MM.1S (cell line): ENCODE measurements at regions not wholly inside any gene's neighbourhood (a gene's known extent, or its start where the extent isn't known, plus 50 kb on each side); places are given as distances from the start of the nearest gene placed in this dataset.

Source experiments
- DNase-seq: peaks from one replicate; pipeline ENCODE4 v3.0.0-alpha.2; 2015
- H2AFZ ChIP-seq: fragments of 300-600 bp; sonication (generic); 2 replicates; pipeline ENCODE4 v1.6.0; 2016; ENCODE audit warnings: antibody characterized with exemption, low read length
- H3F3A ChIP-seq: fragments of 300-600 bp; sonication (generic); 2 replicates; pipeline ENCODE4 v1.6.1; 2016; ENCODE audit warnings: mild to moderate bottlenecking, antibody characterized with exemption, low read length, moderate library complexity, mixed read lengths; ENCODE audit not compliant: insufficient read depth
- H3K27ac ChIP-seq: fragments of 300-600 bp; sonication (generic); 2 replicates; pipeline ENCODE4 v1.5.1; 2016; ENCODE audit warnings: mild to moderate bottlenecking, low read length
- H3K27me3 ChIP-seq: fragments of 300-600 bp; sonication (generic); replicated peaks from 2 replicates; pipeline ENCODE4 v1.6.0; 2016; ENCODE audit warnings: low read length; ENCODE audit not compliant: insufficient read depth
- H3K36me3 ChIP-seq: fragments of 300-600 bp; sonication (generic); replicated peaks from 2 replicates; pipeline ENCODE4 v1.6.1; 2016; ENCODE audit warnings: mild to moderate bottlenecking, low read length, mixed read lengths; ENCODE audit not compliant: insufficient read depth
- H3K4me1 ChIP-seq: fragments of 300-600 bp; sonication (generic); 2 replicates; pipeline ENCODE4 v1.6.1; 2016; ENCODE audit warnings: low read length, mixed read lengths
- H3K4me2 ChIP-seq: fragments of 300-600 bp; sonication (generic); 2 replicates; pipeline ENCODE4 v1.6.0; 2016; ENCODE audit warnings: low read depth, low read length
- H3K4me3 ChIP-seq: fragments of 300-600 bp; sonication (generic); 2 replicates; pipeline ENCODE4 v1.5.1; 2016; ENCODE audit warnings: low read length, mixed read lengths
- H3K79me2 ChIP-seq: fragments of 300-600 bp; sonication (generic); 2 replicates; pipeline ENCODE4 v1.6.1; 2016; ENCODE audit warnings: mixed run types, low read length, mixed read lengths
- H3K9ac ChIP-seq: fragments of 300-600 bp; sonication (generic); 2 replicates; pipeline ENCODE4 v1.6.1; 2016; ENCODE audit warnings: low read length, mixed read lengths
- H3K9me2 ChIP-seq: fragments of 300-600 bp; sonication (generic); replicated peaks from 2 replicates; pipeline ENCODE4 v1.6.1; 2016; ENCODE audit warnings: mild to moderate bottlenecking, low read length, mixed read lengths; ENCODE audit not compliant: insufficient read depth
- H3K9me3 ChIP-seq: fragments of 300-600 bp; sonication (generic); replicated peaks from 2 replicates; pipeline ENCODE4 v1.6.1; 2016; ENCODE audit warnings: mild to moderate bottlenecking, low read length, mixed read lengths; ENCODE audit not compliant: insufficient read depth
- H4K20me1 ChIP-seq: fragments of 300-600 bp; sonication (generic); 2 replicates; pipeline ENCODE4 v1.6.1; 2016; ENCODE audit warnings: mild to moderate bottlenecking, low read length, moderate library complexity, mixed read lengths; ENCODE audit not compliant: insufficient read depth
- EZH2 ChIP-seq: fragments of 300-600 bp; sonication (generic); optimal IDR thresholded peaks from 2 replicates; pipeline ENCODE3; 2017; ENCODE audit warnings: low read depth, mild to moderate bottlenecking, antibody characterized with exemption, low read length, mixed read lengths
- EZH2phosphoT487 ChIP-seq: fragments of 300-600 bp; sonication (generic); IDR thresholded peaks from 2 replicates; pipeline ENCODE4 v1.6.1; 2018; ENCODE audit warnings: antibody characterized with exemption, low read length
- TF ChIP-seq, protein P1 (sequence below): fragments of 300-600 bp; sonication (generic); IDR thresholded peaks from 2 replicates; pipeline ENCODE4 v1.5.1; 2016; ENCODE audit warnings: antibody characterized with exemption, low read length, mixed read lengths

DNA sequence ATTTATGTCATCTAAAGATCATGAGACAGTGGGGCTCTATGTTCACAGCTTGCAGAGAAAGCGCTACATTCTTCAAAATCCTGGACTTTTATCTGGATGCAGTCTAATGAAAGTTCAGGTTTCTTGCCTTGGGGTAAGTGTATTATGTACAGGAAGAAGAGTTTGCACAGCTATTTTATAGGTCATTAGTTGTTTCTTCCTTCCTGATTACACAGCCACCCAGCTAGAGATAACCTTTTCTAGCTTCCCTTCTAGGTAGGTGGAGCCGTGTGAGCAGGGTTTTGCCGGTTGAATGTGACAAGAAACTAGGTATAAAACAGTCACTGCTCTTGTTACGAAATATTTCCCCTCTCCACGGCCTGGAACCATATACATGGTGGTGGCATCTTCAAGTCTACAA is 800.8 kb upstream of the SOX11 start:
- H3F3A ChIP-seq: no peaks in the 10 kb centered on the region
- no peak for DNase-seq
- H3K9me3 ChIP-seq: no peaks in the 10 kb centered on the region
- H3K27me3 ChIP-seq: no peaks in the 10 kb centered on the region
- H3K9ac ChIP-seq: no peak overlapping the region
- no peak overlapping the region for H3K4me3 ChIP-seq
- H3K9me2 ChIP-seq: no peaks in the 10 kb centered on the region
- no peak overlapping the region for H3K4me2 ChIP-seq
- no peak for TF ChIP-seq EZH2
- H3K36me3 ChIP-seq: no peaks in the 10 kb centered on the region
- H3K79me2 ChIP-seq: no peaks in the 10 kb centered on the region
- no peak overlapping the region for H2AFZ ChIP-seq
- H3K27ac ChIP-seq: no peak overlapping the region
- H3K4me1 ChIP-seq: no peaks in the 10 kb centered on the region
- H4K20me1 ChIP-seq: no peaks in the 10 kb centered on the region

DNA sequence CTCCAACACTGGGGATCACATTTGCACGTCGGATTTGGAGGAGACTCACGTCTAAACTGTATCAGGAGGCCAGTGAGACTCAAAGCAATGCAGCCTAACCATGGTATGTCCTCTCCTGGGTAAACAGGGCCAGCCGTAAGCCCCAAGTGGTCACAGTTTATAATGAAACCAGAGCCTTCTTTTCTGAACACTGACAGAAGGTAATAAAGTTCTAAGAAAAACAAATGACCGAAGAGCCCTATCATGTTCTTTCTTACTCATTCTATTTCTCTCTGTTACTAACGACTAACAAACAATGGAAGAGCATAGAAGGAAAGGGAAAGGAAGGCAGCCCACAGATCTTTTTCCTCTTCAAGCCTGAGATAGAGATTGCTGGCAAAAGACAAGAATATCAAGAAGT is 796.8 kb upstream of the SOX11 start:
- DNase-seq: no peak
- no peak overlapping the region for H3K9ac ChIP-seq
- H3K27ac ChIP-seq: no peak overlapping the region
- no peaks in the 10 kb centered on the region for H4K20me1 ChIP-seq
- no peak overlapping the region for H3K4me3 ChIP-seq
- H3K4me1 ChIP-seq: no peaks in the 10 kb centered on the region
- TF ChIP-seq EZH2 (no peak), EZH2phosphoT487 (no peak)
- TF ChIP-seq, protein P1, sequence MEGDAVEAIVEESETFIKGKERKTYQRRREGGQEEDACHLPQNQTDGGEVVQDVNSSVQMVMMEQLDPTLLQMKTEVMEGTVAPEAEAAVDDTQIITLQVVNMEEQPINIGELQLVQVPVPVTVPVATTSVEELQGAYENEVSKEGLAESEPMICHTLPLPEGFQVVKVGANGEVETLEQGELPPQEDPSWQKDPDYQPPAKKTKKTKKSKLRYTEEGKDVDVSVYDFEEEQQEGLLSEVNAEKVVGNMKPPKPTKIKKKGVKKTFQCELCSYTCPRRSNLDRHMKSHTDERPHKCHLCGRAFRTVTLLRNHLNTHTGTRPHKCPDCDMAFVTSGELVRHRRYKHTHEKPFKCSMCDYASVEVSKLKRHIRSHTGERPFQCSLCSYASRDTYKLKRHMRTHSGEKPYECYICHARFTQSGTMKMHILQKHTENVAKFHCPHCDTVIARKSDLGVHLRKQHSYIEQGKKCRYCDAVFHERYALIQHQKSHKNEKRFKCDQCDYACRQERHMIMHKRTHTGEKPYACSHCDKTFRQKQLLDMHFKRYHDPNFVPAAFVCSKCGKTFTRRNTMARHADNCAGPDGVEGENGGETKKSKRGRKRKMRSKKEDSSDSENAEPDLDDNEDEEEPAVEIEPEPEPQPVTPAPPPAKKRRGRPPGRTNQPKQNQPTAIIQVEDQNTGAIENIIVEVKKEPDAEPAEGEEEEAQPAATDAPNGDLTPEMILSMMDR: no peak
- H3K9me2 ChIP-seq: no peaks in the 10 kb centered on the region
- H3K27me3 ChIP-seq: no peaks in the 10 kb centered on the region
- no peak overlapping the region for H2AFZ ChIP-seq
- no peaks in the 10 kb centered on the region for H3K79me2 ChIP-seq
- H3K36me3 ChIP-seq: no peaks in the 10 kb centered on the region
- no peak overlapping the region for H3K4me2 ChIP-seq
- no peaks in the 10 kb centered on the region for H3K9me3 ChIP-seq
- no peaks in the 10 kb centered on the region for H3F3A ChIP-seq

DNA sequence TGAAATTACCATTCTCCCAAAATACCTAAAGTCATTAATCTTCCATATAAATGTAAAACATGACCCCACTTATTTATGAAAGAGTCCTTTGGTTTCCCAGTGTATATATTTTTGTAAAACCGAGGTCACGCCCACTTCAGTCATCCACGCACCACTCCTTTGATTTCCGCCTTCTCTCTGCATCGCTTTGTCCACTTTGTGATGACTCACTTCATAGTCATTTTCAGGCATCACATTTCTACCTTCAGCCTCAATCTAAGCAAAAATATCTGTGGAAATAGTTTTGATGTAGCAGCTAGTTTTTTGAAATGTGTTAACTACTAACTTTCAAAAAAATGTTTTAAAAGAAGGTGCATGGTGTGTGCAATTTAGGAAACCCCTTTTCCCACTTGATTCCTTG is 793.5 kb upstream of the SOX11 start:
- Histone ChIP-seq H3K4me2 (no peak overlapping the region), H4K20me1 (no peaks in the 10 kb centered on the region), H3K9ac (no peak overlapping the region), H3K9me2 (no peaks in the 10 kb centered on the region), H3K36me3 (no peaks in the 10 kb centered on the region), H3K9me3 (no peaks in the 10 kb centered on the region), H3F3A (no peaks in the 10 kb centered on the region), H3K79me2 (no peaks in the 10 kb centered on the region), H3K4me1 (no peaks in the 10 kb centered on the region), H3K4me3 (no peak overlapping the region), H3K27ac (no peak overlapping the region), H2AFZ (no peak overlapping the region), H3K27me3 (no peaks in the 10 kb centered on the region)
- no peak for TF ChIP-seq EZH2
- TF ChIP-seq, protein P1: no peak
- no peak for TF ChIP-seq EZH2phosphoT487
- no peak for DNase-seq

DNA sequence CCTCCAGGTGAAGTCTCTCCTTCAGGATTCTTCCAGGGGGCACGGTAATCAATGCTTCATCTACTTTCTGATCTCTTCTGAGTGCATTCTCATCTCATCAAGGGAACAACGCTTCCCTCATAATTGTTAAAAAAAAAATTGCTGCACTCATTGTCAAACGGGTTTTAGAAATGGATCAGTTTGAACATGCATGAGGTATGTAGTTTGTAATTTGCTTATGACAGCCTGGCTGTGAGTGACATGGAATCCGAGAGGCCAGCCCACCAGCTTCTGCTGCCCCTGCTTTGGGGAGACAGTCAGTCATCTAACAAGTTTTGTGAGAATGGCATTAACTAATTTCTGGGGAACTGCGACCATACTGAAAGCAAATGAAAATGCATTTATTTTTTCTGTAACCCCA is 791.9 kb upstream of the SOX11 start:
- Histone ChIP-seq H3K4me3 (no peak overlapping the region), H4K20me1 (no peaks in the 10 kb centered on the region), H2AFZ (no peak overlapping the region), H3F3A (no peaks in the 10 kb centered on the region), H3K27me3 (no peaks in the 10 kb centered on the region), H3K27ac (no peak overlapping the region), H3K9ac (no peak overlapping the region), H3K79me2 (no peaks in the 10 kb centered on the region), H3K9me2 (no peaks in the 10 kb centered on the region), H3K9me3 (no peaks in the 10 kb centered on the region), H3K36me3 (no peaks in the 10 kb centered on the region), H3K4me1 (no peaks in the 10 kb centered on the region), H3K4me2 (no peak overlapping the region)
- no peak for DNase-seq
- TF ChIP-seq EZH2phosphoT487: no peak
- no peak for TF ChIP-seq EZH2
- TF ChIP-seq, protein P1: no peak
